HT-29 (cell line): ENCODE measurements at regions not wholly inside any gene's neighbourhood (a gene's known extent, or its start where the extent isn't known, plus 50 kb on each side); places are given as distances from the start of the nearest gene placed in this dataset.
A peak's percentile ranks its signal among the peaks of the same experiment; 100 is the strongest.
"Not testable (repeated sequence)": the region's sequence is repeated elsewhere in the genome, so short reads cannot be mapped to it uniquely, and the experiment has no call there.

Experiments
- DNase-seq: peaks from one replicate; pipeline ENCODE4 v3.0.0-alpha.2; 2015; ENCODE audit warnings: low spot score

- DNase-seq = no peak
Measured at GRCh38 chr17:34740565-34741520, 161.5 kb downstream of the TMEM132E start.

- DNase-seq = no peak
Measured at GRCh38 chr17:34739386-34739785, 160.0 kb downstream of the TMEM132E start.

GRCh38 chr17:34737673-34738072 is 158.3 kb downstream of the TMEM132E start:
- DNase-seq = not testable (repeated sequence)

- DNase-seq = no peak
Measured at GRCh38 chr17:34736611-34737010, 157.2 kb downstream of the TMEM132E start.

GRCh38 chr17:34733333-34733732 is 154.0 kb downstream of the TMEM132E start:
- no peak for DNase-seq

- no peak for DNase-seq
Measured at GRCh38 chr17:34730816-34731215, 151.4 kb downstream of the TMEM132E start.

- DNase-seq = no peak
Measured at GRCh38 chr17:34728771-34729310, 149.5 kb downstream of the TMEM132E start.

- no peak for DNase-seq
Measured at GRCh38 chr17:34727601-34728000, 148.2 kb downstream of the TMEM132E start.

- no peak for DNase-seq
Measured at GRCh38 chr17:34726536-34727384, 147.4 kb downstream of the TMEM132E start.

GRCh38 chr17:34725725-34726124 is 146.3 kb downstream of the TMEM132E start:
- no peak for DNase-seq

- no peak for DNase-seq
Measured at GRCh38 chr17:34725008-34725407, 145.6 kb downstream of the TMEM132E start.

GRCh38 chr17:34723875-34724274 is 144.5 kb downstream of the TMEM132E start:
- DNase-seq = no peak

- DNase-seq = peak; percentile 36
Measured at GRCh38 chr17:34721326-34721725, 141.9 kb downstream of the TMEM132E start.

- no peak for DNase-seq
Measured at GRCh38 chr17:34720760-34721159, 141.4 kb downstream of the TMEM132E start.

- no peak for DNase-seq
Measured at GRCh38 chr17:34719569-34719968, 140.2 kb downstream of the TMEM132E start.

- no peak for DNase-seq
Measured at GRCh38 chr17:34717092-34717491, 137.7 kb downstream of the TMEM132E start.

GRCh38 chr17:34716291-34716690 is 136.9 kb downstream of the TMEM132E start:
- DNase-seq = no peak

GRCh38 chr17:34715504-34715903 is 136.1 kb downstream of the TMEM132E start:
- DNase-seq = no peak

GRCh38 chr17:34714475-34715410 is 135.4 kb downstream of the TMEM132E start:
- no peak for DNase-seq

GRCh38 chr17:34713687-34714086 is 134.3 kb downstream of the TMEM132E start:
- no peak for DNase-seq
